ENCODE measurements at regions not wholly inside any gene's neighbourhood (a gene's known extent, or its start where the extent isn't known, plus 50 kb on each side); places are given as distances from the start of the nearest gene placed in this dataset.

GRCh38 chr3:176794406-176794805 is 402.9 kb downstream of the TBL1XR1 start:
- no peaks in the 10 kb centered on the region for H3K4me1 ChIP-seq
- 64 to 66% methylated on average over 2 to 3 of the region's 3 CpGs for WGBS, 2 donors (ENCODE audit: low coverage in 1 of 2)
- no peak overlapping the region for H3K27ac ChIP-seq
- no peaks in the 10 kb centered on the region for H3K9me3 ChIP-seq
- no peak overlapping the region for H3K4me3 ChIP-seq
- no peaks in the 10 kb centered on the region for H3K27me3 ChIP-seq
- H3K36me3 ChIP-seq: no peaks in the 10 kb centered on the region
- TF ChIP-seq POLR2A (IDR thresholded peaks at IDR 0.05): no peak
- no peak for TF ChIP-seq POLR2AphosphoS5 (IDR thresholded peaks at IDR 0.05)
- TF ChIP-seq EP300 (IDR thresholded peaks at IDR 0.05): no peak
- TF ChIP-seq, protein P1, sequence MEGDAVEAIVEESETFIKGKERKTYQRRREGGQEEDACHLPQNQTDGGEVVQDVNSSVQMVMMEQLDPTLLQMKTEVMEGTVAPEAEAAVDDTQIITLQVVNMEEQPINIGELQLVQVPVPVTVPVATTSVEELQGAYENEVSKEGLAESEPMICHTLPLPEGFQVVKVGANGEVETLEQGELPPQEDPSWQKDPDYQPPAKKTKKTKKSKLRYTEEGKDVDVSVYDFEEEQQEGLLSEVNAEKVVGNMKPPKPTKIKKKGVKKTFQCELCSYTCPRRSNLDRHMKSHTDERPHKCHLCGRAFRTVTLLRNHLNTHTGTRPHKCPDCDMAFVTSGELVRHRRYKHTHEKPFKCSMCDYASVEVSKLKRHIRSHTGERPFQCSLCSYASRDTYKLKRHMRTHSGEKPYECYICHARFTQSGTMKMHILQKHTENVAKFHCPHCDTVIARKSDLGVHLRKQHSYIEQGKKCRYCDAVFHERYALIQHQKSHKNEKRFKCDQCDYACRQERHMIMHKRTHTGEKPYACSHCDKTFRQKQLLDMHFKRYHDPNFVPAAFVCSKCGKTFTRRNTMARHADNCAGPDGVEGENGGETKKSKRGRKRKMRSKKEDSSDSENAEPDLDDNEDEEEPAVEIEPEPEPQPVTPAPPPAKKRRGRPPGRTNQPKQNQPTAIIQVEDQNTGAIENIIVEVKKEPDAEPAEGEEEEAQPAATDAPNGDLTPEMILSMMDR (IDR thresholded peaks at IDR 0.05): no peak
- ATAC-seq: no peak

DNA sequence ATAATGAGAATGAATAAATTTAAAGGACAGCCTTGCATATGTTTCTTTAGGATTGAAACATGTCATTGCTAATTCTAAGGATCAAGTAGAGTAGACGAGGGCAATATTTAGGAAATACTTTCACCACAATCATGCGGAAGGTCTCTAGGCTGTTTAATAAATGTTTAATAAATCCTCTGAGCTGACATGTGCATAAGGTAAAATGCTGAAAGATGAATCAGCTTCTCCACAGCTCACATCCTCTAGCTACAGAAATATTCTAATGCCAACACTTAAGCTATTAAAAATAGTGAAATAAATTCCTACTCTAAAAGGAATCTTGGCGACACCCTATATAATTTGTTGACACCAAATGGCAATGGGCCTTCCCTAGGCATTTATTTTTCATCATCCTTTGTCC is 407.3 kb downstream of the TBL1XR1 start:
- 27 to 66% methylated on average over 3 of the region's 3 CpGs for WGBS, 2 donors (ENCODE audit: low coverage in 1 of 2)
- no peaks in the 10 kb centered on the region for H3K27me3 ChIP-seq

DNA sequence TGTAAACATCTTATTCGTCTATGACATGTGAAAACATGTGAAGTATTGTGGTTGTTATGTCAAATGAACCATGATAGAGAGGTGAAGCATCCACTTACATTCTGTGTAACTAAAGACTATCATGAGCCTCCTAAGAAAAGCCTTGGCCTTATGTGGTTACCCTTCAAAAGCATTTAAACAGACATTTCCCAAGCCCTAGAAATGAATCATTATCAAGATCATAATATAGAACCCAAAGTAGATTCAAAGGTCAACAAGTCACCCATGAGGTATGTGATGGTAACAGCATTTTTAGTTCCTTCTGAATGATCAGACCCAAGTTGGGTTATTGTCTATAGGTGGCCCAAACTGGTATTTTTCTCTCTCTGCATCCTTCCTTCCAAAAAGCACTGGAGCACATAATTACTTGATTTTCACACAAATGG is 408.0 kb downstream of the TBL1XR1 start:
- WGBS, 2 donors (ENCODE audit: low coverage in 1 of 2): 80 to 83% methylated on average over 1 of the region's 1 CpG

More for the DNA sequence above, 407.3 kb downstream of the TBL1XR1 start:
- Histone ChIP-seq H3K27ac (no peak overlapping the region), H3K4me1 (peaks cover 0 to 8% (median 0%) of the 10 kb centered on the region in 3 donors), H3K9me3 (no peaks in the 10 kb centered on the region), H3K36me3 (no peaks in the 10 kb centered on the region), H3K4me3 (no peak overlapping the region)
- TF ChIP-seq EP300 (IDR thresholded peaks at IDR 0.05): no peak
- TF ChIP-seq POLR2AphosphoS5 (IDR thresholded peaks at IDR 0.05): no peak
- TF ChIP-seq, protein P1 (IDR thresholded peaks at IDR 0.05): no peak
- TF ChIP-seq POLR2A (IDR thresholded peaks at IDR 0.05): no peak
- no peak for ATAC-seq

GRCh38 chr3:176787506-176787905 is 409.8 kb downstream of the TBL1XR1 start:
- ATAC-seq: no peak
- 58 to 90% methylated on average over 1 to 3 of the region's 3 CpGs for WGBS, 2 donors (ENCODE audit: low coverage in 1 of 2)
- Histone ChIP-seq H3K36me3 (no peaks in the 10 kb centered on the region), H3K4me1 (peaks cover 0 to 10% (median 0%) of the 10 kb centered on the region in 3 donors), H3K9me3 (no peaks in the 10 kb centered on the region), H3K27ac (no peak overlapping the region), H3K4me3 (no peak overlapping the region), H3K27me3 (no peaks in the 10 kb centered on the region)
- TF ChIP-seq EP300 (IDR thresholded peaks at IDR 0.05) (no peak), POLR2AphosphoS5 (IDR thresholded peaks at IDR 0.05) (no peak), POLR2A (IDR thresholded peaks at IDR 0.05) (no peak)
- TF ChIP-seq, protein P1 (IDR thresholded peaks at IDR 0.05): no peak

More for the DNA sequence above, 408.0 kb downstream of the TBL1XR1 start:
- no peak for ATAC-seq
- Histone ChIP-seq H3K36me3 (no peaks in the 10 kb centered on the region), H3K9me3 (no peaks in the 10 kb centered on the region), H3K4me3 (no peak overlapping the region), H3K27me3 (no peaks in the 10 kb centered on the region), H3K4me1 (peaks cover 0 to 10% (median 0%) of the 10 kb centered on the region in 3 donors), H3K27ac (no peak overlapping the region)
- TF ChIP-seq POLR2A (IDR thresholded peaks at IDR 0.05) (no peak), EP300 (IDR thresholded peaks at IDR 0.05) (no peak), POLR2AphosphoS5 (IDR thresholded peaks at IDR 0.05) (no peak)
- TF ChIP-seq, protein P1 (IDR thresholded peaks at IDR 0.05): no peak

DNA sequence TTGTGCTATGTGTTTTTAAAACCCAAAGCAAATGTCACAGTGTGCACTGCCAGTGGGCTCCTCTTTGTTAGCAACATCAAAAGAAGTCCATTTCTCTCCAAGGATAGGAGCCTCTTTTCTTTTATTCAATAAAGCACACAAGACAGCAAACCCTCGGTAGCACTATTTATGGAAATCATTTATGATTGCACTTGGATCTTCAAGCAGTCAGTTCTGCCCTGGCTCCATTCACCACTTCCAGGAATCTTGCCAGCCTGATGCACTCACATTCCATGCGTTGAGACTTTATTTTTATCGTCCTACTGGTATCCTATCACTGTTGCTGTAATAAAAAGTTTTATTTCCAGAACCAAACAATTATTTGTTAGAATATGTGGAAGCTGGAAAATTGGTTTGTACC is 412.1 kb downstream of the TBL1XR1 start:
- ATAC-seq: no peak
- no peaks in the 10 kb centered on the region for H3K36me3 ChIP-seq
- no peaks in the 10 kb centered on the region for H3K9me3 ChIP-seq
- WGBS, 2 donors (ENCODE audit: low coverage in 1 of 2): 23 to 34% methylated on average over 3 of the region's 3 CpGs
- H3K4me1 ChIP-seq: peaks cover 0 to 10% (median 0%) of the 10 kb centered on the region in 3 donors
- no peaks in the 10 kb centered on the region for H3K27me3 ChIP-seq
- H3K27ac ChIP-seq: no peak overlapping the region
- TF ChIP-seq POLR2A (IDR thresholded peaks at IDR 0.05): no peak
- TF ChIP-seq POLR2AphosphoS5 (IDR thresholded peaks at IDR 0.05): no peak
- TF ChIP-seq, protein P1 (IDR thresholded peaks at IDR 0.05): no peak
- no peak for TF ChIP-seq EP300 (IDR thresholded peaks at IDR 0.05)
- H3K4me3 ChIP-seq: no peak overlapping the region

All from gastroesophageal sphincter (tissue), 4 donors.